GM18907 (cell line): ENCODE measurements at regions not wholly inside any gene's neighbourhood (a gene's known extent, or its start where the extent isn't known, plus 50 kb on each side); places are given as distances from the start of the nearest gene placed in this dataset.
"Not testable (repeated sequence)": the region's sequence is repeated elsewhere in the genome, so short reads cannot be mapped to it uniquely, and the experiment has no call there.

Source experiments
- ATAC-seq: cut with Tn5 transposase; IDR thresholded peaks from one replicate; pipeline ENCODE4 v1.9.1; 2021; ENCODE audit warnings: mild to moderate bottlenecking, moderate library complexity; ENCODE audit not compliant: unreplicated experiment

- ATAC-seq, result no peak
Measured at GRCh38 chr1:208682664-208683013, 438.5 kb upstream of the PLXNA2 start.

DNA sequence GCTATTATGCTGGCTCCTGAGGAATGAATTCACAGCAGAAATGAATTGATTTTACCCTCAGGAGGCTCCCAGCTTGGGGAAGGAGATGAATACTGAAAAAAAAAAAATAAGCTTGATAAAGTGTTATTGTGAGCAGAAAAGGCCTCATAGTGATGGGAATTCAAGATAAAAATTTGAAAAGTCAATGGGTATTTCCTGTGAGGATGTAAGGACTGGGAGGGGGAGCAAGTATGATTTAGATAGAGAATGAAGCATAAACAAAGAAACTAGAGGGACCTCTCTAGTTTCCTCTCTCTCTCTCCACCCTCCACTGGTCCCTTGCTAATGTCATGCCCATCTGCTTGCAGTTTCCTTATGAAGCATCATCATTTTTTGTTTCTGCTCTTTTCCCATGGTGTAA lies 439.0 kb upstream of the PLXNA2 start:
- ATAC-seq, result no peak

DNA sequence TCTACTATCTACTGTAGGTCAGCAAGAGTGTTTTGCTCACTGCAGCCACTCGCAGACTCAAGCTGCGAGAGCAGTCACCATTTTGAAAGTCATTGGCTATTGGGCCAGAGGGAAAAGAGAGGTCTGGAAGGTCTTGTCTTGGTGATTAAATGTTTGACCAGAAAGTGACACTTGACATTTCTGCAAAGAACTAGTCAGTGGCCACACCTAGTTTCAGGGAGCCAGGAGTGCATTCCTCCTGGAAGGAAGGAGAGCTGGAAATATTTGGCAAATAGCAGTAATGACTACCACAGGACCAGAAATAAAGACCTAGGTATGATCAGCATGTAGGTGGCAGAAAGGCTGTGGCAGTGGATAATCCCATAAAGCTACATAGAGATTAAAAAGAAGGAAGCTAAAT lies 440.0 kb upstream of the PLXNA2 start:
- no peak for ATAC-seq

GRCh38 chr1:208686592-208686991 lies 442.4 kb upstream of the PLXNA2 start:
- ATAC-seq, result no peak

DNA sequence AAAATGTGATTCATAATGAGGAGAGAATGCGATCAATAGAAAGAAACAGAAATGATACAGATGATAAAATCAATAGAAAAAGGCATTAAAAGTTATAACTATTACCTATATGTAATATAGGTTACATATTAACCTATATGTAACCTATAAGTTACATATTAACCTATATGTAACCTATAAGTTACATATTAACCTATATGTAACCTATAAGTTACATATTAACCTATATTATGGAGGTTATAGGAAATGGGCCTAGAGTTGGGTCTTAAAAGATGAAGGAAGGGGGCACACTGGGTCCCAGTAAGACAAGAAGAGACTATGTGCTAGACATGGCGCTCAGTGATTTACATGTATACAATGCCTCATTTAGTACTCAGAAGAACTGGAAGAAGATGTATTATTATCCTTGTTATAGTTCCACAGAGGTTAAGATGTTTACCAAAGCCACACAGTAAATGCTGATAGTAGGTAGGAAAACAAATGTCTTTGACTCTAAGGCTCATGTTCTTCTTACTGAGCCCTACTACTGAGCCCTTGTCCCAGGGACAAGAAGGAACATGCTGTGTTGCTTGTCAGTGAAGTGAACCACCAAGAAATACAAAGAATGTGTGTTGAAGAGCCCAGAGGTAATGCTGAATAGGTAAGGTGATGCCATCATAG lies 444.6 kb upstream of the PLXNA2 start:
- ATAC-seq, result no peak

DNA sequence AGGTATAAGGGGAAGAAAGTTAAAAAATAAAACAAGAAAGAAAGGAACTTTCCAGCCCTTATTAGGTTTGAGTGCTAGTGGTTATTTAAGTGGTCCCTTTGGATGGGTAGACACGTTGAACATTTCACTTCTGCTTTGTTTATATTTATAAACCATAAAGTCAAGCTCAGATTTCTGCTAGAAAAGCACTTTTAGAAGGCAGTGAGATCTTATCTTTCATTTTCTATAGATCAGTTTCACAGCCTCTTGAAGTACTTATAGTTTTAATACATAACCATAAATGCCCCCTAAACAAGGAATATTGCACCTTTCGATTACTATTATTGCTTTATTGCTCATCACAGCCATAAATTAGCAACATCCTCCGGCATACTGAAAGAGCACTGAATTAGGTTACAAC lies 446.8 kb upstream of the PLXNA2 start:
- no peak for ATAC-seq

GRCh38 chr1:208709981-208710380 lies 465.8 kb upstream of the PLXNA2 start:
- no peak for ATAC-seq

DNA sequence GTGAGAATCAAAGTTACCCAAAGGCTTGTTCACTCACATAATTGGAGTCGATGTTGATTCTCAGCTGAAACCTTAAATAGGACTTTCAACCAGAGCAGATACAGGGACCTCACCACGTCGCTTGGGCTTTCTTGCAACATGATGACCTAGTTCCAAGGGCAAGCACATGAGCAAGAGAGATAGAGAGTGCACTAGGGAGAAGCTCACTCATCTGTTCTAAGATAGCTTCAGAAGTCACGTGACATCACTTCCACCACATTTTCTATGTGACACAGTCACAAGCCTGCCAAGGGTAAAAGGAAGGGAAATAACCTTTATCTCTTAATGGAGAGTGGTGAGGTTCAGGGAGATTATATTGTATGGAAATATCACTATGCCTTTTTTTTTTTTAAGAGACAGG lies 470.1 kb upstream of the PLXNA2 start:
- ATAC-seq, result no peak

DNA sequence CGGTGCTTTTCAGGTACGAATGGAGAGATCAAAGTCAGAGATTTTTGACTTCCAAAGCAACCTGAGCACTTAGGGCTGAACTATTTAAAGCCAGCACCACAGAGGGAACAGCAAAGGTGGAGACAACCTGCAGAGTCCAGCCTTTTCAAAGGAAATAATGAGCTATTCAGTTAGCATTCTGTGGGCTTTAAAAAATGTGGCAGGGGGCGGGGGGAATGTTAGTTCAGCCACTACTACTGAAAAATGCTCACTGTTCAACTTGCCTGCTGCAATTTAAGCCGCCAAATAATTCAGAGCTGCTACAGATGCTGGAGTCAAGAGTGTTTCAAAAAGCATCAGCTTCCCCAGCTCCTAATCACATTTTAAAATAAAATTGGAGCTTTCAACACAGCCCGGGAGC lies 473.3 kb upstream of the PLXNA2 start:
- no peak for ATAC-seq

DNA sequence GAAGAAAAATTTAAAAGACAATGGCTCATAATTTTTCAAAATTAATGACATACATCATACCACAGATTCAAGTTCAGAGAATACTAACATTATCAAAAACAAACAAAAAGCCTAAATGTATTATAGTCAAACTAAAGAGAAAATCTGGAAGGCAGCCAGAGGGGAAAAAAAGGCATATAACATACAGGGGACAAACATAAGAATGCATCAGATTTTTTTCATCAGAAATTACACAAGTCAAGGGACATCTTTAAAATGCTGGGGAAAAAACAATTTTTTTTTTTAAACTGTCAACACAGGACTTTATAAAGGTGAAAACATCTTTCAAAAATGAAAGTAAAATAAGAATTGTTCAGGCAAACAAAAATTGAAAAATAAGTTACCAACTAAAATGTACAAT lies 478.4 kb upstream of the PLXNA2 start:
- ATAC-seq, result no peak

DNA sequence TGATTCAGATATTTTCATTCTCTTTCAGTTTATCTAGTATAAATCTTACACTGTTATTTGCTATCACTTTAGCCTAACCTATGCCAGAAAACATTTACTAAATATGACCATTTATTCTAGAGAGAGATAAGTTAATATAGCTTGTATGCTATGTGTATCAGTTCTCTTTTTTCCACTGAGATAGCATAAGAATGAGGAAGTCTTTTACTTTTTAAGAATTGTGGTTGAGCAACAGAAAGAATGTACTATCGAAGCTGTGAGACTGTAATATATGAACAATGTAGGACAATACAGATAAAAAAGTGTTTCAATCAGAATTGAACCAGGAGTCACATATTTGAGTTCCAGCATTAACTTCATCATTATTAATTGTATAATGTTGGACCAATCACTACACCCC lies 479.9 kb upstream of the PLXNA2 start:
- no peak for ATAC-seq

- ATAC-seq, result no peak
Measured at GRCh38 chr1:208728815-208729214, 484.6 kb upstream of the PLXNA2 start.

DNA sequence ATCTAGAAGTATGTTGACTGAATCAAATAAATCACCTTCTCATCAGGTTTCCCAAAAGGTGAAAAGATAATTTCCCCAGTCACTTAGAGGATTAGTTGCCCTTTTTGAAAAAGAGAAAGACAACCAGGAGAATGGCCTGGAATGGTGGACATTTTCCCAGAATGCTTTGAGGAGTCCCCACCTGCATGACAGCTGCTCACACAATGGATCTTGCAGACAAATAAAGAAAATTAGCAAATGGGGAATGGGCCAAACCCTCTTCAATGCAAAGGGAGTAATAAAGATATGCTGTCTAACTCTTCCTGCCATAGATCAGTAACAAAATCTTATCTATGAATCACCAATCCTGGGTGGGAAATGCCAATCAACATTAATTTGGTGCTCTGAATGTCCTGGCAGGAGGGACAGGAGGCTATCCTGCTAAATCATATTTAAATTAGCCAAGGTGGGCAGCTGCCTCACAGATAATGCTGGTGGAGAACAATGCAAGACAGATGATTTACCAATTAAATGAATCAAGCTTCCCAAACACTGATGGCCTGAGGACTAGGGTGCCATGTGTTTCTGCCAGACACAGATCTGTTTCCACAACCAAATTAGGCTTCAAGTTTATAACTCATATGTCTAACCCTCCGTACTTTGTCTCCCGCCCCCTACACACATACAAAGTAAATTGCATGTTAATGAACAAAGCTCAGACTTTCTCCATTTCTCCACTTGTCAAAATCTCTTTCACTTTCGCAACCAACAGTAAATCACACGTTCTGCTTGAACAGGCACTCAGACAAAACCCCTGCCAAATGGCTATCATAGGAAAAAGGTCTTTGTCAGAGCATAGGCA lies 488.0 kb upstream of the PLXNA2 start:
- ATAC-seq, result peak; percentile 94

DNA sequence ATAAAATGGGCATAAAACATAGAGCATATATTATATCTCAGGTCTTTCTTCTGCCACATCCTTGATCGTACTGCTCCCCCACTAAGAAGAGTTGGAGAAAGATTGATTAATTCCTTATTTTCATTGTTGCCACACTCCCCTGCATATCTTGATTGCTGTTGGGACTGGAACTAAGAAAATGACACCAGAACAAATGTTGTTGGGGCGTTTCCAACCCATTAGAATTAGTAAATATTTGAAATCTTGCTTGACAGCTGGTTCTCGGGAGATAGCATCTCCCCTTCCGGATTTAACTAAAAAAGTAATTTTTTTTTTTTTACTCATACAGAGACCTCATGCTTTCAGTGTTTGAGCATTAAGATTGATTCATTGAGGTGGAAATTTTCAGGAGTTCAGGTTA lies 493.0 kb upstream of the PLXNA2 start:
- ATAC-seq, result no peak

GRCh38 chr1:208737922-208738321 lies 493.7 kb upstream of the PLXNA2 start:
- ATAC-seq, result peak; percentile 73

DNA sequence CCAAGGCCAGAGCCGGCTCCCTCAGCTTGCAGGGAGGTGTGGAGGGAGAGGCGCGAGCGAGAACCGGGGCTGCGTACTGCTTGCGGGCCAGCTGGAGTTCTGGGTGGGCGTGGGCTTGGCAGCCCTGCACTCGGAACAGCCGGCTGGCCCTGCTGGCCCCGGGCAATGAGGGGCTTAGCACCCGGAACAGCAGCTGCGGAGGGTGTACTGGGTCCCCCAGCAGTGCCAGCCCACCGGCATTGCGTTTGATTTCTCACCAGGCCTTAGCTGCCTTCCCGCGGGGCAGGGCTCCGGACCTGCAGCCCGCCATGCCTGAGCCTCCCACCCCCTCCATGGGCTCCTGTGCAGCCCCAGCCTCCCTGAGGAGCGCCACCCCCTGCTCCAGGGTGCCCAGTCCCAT lies 495.5 kb upstream of the PLXNA2 start:
- ATAC-seq, result not testable (repeated sequence)

GRCh38 chr1:208741296-208741695 lies 497.1 kb upstream of the PLXNA2 start:
- ATAC-seq, result no peak

GRCh38 chr1:208743361-208743760 lies 499.2 kb upstream of the PLXNA2 start:
- ATAC-seq, result no peak

GRCh38 chr1:208747979-208748378 lies 503.8 kb upstream of the PLXNA2 start:
- ATAC-seq, result no peak

DNA sequence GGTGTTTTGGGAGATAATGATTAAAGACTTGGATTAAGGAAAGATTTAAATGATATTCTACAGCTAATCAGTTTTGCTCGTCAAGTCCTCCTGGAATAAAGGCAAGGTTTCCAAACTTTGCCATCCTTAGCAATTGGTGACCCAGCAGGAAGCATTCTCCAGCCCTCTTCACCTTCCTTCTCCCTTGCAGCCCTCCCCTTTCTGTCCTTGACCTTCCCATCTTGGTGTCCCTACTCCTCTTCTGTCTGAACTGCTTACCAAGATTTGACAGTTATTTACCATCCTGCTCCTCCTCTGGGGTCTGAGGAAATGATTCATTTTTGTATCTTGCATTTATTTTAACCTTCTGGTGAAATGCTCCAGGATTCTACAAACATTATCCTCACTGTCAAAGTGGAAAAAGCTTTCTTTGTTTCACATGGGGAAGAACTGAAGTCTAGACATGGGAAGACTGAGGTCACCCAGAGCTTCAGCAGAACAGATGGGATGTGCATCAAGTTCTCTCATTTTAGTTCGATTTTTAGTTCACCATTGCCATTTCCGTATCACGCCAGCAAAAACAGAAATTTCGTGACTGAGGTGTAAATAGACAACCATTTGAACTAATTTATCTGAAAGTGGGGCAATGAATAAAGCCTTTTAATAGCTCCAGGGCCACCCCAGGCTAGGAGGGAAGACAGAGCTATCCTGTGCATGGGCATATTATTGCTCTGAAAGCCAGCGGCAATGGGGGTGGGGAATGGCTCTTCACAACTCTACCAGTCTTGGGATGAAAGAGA lies 504.4 kb upstream of the PLXNA2 start:
- ATAC-seq, result no peak

GRCh38 chr1:208756339-208756981 lies 512.3 kb upstream of the PLXNA2 start:
- no peak for ATAC-seq
